EH (cell line): ENCODE measurements at regions not wholly inside any gene's neighbourhood (a gene's known extent, or its start where the extent isn't known, plus 50 kb on each side); places are given as distances from the start of the nearest gene placed in this dataset.

ENCODE experiments used
- DNase-seq: peaks from one replicate; pipeline ENCODE4 v3.0.0-alpha.2; 2015; ENCODE audit warnings: low read depth

DNA sequence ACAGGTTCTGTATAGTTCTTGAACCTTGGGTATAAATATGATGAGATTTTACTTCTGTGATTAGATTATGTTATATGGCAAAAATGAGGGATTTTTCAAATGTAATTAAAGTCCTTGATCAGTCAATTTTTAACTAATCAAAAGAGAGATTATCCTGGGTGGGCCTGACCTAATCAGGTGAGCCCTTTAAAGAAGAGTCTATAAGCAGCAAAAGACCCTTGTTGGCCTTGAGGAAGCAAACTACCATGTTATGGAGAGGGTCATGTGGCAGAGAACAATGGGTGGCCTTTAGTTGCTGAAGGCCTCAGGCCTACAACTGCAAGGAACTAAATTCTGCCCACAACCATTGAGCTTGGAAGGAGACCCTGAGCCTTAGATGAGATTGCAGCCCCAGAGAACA, 102.5 kb upstream of the RIPOR2 start:
- DNase-seq = no peak

DNA sequence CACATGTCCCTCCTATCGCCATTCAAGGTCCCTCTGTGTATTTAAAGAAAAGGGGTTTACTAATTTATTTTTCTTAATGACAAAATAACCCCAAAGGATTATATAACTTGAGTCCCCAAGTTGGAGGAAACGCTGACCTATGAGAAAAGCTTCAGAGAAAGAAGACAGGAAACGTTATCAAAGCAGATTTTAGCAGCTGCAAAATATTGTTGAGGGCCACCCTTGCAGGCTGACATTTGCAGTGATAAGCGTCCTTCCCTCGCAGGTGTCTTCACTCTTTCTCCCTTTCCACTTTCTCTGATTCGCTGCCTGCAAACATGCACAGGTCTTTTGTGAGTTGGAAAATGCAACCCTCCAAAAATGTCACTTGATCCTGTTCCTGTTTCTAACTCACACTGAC, 103.2 kb upstream of the RIPOR2 start:
- no peak for DNase-seq

DNA sequence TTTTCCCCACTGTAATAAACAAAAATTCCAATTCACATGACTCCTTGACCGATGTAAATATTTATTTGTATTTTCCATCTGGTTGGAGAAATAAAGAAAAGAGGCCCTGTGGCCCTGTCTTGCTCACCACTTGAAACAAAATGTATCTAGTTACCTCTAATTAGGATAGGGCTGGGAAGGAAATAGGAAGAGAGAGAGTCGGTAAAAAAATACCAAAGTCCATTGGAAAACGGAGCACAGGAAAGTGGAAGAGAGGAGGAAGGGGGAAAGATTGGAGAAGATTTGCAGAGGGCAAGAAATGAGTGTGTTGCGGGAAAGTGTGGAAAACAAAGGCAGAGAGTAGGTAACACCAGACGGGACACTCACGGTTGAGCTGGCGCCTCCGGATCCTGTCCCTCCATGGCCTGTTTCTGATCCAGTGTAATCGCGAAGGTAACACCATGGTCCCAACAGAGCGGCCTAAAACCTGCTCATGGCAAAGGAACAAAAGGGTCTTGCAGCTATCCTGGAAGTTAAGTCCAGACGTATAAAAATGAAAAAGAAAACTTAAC, 105.8 kb upstream of the RIPOR2 start:
- DNase-seq = no peak

DNA sequence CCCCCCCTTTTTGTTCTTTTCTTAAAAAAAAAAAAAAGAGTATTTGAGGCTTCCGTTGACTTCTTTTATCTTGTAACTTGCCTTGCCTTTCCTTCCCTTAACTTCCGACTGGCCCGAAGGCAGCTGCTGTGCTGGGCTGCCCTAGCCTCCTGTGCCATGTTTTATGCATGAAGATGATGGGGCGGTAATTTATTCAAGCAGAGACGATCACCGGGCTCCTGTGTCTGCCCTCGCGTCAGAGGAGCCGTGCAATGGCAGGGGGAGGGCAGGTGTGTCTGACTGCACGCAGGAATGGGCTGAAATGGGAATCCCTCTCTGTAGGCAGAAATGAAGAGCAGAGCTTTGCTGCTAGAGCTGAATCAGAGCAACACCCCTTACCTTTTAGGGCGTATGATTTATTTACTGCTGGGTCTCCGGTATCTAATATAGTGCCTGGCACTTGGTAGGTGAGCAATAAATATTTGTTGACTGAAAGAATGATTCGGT, 106.3 kb upstream of the RIPOR2 start:
- DNase-seq = no peak

DNA sequence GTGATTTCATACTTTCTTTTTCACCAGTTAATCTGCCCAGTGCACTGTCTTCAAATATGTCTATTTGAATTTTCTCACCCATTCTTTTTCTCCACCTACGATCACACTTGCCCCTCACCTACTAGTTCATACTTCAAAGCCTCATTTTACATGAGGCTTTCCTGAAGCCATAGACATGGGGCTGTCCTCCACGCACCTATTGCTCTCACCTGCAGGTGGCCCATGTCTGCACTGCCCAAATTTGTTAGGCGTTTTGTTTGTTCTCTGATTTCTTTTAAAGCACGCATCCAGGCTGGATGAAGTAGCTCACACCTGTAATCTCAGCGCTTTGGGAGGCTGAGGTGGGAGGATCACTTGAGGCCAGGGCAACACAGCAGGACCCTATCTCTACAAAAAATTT, 106.8 kb upstream of the RIPOR2 start:
- no peak for DNase-seq

DNA sequence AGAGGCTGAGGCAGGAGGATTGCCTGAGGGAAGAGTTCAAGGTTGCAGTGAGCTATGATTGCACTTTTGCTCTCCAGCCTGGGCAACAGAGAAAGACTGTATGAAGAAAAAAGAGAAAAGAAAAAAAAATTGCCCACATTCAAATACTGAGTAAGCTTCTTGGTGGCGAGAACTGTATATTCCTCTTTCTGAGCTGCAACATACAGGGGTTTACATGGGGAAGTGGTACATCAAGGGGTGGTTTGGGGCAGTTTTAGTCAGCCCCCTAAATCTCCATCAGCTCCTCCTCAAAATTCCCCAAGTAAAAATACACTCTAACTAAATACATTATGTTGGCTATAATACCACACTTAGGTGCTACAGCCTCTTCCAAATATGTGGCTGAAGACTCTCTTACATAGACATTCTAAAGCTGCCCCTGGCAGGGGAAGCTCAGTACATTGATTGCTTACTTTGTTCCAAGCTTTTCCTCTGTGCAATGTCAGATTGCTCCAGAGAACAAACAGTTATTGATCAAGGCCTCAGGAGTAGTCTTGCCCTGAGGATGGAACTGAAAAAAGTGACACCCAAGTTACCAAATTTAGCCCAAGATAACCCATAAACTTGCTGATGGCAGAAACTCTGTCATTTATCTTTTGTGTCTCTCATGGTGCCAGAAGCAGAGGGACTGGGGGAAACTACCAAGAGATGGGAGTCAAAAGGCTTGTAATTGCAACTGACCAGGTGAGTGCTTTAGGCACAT, 107.4 kb upstream of the RIPOR2 start:
- no peak for DNase-seq

DNA sequence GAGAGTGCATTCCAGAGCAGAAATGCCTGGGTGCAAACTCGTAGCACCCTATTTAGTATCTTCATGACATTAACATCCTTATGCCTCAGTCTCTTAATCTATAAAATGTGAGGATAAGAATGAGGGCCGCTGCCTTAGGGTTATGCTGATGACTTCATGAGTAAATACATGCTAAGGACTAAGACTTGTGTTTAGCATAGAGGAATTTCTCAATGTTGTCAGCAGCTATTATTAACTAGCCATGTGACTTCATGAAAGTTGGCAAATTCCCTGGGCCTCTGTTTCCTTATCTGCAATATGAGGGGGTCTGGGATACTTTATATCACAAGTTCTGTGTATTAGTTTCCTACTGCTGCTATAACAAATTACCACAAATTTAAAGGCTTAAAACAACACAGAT, 108.1 kb upstream of the RIPOR2 start:
- DNase-seq = no peak

DNA sequence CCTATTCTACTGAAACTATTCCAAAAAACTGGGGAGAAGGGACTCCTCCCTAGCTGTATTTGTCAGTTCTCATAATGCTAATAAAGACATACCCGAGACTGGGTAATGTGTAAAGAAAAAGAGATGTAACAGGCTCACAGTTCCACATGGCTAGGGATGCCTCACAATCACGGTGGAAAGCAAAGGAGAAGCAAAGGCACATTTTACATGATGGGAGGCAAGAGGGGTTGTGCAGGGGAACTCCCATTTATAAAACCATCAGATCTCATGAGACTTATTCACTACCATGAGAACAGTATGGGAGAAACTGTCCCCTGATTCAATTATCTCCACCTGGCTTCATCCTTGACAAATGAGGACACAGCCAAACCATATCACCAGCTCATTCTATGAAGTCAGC, 111.2 kb upstream of the RIPOR2 start:
- no peak for DNase-seq

DNA sequence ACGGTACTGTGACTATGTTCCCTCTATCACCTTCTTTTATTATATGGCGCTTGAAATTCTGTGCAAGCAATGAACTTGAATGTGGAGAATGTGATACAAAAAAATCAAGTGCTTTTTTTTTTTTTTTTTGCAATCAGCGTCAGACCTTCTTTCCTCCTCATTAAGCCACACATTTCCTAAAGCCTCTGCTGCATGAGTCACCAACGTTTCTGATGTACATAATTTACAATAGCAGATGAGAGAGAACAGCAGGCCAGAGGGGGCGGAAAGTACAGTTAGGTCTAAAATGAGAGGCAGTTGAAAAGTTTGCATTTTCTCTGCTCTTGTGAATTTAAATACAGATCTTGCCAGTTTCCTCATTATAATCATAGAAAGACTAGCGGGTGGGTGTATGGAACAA, 114.6 kb upstream of the RIPOR2 start:
- DNase-seq = peak; percentile 93

DNA sequence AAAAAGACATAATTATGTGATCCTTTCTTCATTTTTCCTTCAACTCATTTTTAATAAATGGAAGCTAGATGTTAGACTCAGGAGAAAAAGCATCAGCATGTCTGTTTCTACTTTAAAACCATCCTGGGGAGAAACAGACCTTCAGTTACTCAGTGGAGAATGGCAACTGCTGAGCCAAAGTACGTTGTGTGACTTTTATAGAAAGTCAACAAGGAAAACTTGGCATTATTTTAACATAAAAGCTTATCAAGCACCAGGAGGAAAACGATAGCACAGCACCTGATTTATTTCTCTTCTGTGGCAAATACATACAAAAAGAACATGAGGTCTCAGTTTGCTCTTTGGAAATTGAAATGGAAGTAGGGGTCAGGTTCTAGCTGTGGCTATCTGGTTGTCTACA, 115.3 kb upstream of the RIPOR2 start:
- no peak for DNase-seq

DNA sequence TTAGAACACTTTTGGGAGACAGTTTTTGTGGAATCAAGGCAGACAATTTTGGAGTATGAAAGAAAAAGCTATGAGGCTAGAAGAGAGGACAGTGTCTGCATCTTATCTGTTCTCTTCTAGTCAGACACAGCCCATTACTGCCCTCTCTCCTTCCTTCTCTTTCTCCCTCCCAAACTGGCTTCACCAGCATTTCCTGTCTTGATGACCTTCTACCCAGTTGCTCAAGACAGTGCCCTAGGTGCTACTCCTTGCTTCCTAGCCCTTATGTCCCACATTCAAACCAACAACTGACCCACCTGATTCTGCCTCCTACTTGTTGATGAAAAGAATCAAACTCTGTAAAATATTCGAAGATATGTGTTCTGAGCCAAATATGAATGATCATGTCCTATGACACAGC, 116.4 kb upstream of the RIPOR2 start:
- DNase-seq = peak; percentile 32

DNA sequence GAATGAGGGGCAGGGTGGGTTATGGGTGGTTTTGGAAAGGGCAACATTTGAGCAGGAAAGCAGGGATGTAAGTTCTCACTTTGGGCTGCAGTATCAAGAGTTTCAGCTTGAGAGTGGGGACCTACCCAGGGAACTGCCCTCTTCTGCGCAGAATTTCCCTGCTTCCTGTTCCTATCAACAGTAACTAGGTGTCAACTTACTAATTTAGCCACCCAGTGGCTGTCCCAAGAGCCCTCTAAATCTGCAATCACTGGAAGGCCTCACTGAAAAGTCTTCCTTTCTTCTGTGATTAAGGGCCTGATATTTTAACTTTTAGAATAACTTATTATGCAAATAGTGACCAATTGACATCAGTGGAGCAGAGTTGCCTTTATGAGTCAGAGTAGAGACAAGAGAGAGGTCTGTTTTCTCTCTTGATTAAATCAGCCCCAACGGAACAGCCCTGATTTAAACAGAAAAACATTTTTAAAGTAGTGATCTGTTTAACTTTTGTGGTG, 118.2 kb upstream of the RIPOR2 start:
- DNase-seq = peak; percentile 91

DNA sequence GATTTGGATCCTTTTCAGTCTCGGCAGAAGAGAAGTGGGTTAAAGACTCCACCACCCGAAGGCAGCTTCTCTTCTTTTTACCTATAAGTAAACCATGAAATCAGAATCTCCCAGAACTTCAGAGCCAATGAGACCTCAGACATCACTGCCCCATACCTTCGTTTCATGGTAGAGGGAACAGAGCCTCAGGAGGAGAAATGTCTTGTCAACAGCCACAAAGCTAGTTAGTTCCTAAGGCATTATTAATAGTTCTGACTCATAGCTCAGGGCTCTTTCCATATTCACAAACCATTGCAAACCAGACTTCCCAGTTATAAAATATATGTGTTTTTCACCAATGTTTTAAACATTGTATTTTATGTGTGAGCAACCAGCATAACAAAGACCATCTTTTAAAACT, 118.7 kb upstream of the RIPOR2 start:
- peak; percentile 91 for DNase-seq

DNA sequence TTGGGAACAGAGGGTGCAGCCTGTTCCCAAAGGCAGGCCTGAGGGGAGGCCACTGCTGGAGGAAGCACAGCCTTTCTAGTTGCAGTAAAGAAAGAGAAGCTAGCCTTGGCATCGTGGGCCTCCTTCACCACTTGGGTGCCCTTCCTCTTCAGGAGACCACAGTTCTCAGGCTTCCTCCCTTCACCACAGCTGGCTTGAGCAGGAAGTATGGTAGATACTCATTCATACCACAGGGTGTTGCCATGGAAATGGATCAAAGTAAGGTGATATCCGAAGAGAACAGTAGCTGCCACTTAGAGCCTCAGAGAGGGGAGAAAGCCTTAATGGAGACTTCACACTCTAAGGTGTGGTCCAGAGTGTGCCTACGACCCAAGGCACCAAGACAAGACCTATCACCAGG, 120.4 kb upstream of the RIPOR2 start:
- DNase-seq = no peak

DNA sequence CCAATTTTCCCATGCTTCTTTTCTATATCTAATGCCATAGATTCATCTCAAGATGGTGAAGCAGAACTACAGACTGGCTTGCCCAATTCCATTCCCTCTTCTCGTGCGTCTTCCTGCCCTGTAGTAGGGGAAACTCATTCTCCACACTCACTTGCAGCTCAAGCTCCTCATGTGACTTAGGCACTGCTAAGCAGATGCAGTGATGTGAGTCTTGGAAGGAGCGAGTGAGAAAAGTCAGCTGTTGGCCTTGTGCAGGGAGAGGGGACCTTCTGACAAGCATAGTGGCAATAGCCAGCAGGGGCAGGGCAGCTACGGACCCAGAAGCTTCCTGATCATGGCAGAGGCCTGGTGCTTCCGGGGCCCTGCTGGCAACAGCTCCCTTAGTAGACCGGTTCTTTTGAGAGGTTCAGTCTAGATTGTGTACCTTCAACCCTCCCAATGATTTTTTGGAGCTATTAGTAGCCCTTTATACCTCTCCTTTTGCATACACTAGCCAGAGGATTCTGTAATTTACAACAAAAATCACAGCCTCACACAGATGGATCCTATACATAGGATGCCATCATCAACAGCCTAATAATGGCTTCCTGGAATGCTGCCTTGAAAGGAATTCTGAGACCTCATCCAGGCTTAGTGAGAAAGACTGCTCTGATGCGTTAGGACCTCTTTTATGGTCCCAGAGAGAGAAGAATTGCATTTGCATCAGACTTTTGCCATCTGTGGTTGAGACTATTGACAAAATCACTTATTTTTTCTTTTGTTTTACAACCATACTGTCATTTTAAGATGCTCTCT, 121.5 kb upstream of the RIPOR2 start:
- DNase-seq = peak; percentile 50

DNA sequence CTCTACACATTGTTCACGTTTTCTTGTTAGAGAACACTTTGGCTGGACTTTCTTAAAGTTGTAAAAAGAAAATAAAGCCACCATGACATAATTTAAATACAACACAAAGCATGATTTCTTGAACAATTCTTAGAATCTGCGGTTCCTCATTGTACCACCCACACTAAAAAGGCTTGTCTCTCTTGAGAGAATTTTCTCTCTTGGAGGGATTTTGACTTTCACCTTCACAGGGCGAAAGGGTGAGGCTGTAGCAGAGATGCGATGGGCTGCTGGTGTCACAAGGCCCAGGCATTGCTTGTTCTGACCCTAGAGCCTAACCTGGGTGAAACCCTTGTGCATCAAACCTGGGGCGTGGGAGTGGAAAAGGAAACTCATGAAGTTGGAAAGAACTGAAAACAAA, 122.7 kb upstream of the RIPOR2 start:
- DNase-seq = no peak

DNA sequence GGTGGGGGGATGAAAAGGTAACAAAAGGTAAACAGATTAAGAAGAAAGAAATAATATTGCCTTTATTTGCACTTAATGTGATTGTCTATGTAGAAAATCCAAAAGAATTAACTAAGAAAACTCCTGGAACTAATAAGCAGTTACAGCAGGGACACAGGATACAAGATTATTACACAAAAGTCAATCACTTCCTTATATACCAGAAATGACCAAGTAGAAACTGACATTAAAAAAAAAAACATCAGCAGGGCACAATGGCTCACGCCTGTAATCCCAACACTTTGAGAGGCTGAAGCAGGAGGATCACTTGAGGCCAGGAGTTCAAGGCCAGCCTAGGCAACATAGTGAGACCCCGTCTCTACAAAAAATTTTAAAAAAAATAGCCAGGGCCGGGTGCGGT, 123.2 kb upstream of the RIPOR2 start:
- no peak for DNase-seq

DNA sequence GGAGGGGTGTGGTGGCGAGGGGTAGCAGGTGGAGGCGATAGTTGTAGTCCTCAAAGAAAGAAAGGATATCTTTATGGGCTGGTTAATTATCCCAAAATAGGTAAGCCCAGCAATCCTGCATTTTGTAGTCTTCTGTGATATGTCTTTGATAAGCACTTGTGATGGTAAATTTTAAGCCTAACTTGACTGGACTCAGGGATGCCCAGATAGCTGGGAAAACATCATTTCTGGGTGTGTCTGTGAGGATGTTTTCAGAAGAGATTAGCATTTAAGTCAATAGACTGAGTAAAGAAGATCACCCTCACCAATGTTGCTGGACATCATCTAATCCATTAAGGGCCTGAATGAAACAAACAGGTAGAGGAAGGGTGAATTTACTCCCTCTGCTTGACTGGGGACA, 124.8 kb upstream of the RIPOR2 start:
- no peak for DNase-seq

DNA sequence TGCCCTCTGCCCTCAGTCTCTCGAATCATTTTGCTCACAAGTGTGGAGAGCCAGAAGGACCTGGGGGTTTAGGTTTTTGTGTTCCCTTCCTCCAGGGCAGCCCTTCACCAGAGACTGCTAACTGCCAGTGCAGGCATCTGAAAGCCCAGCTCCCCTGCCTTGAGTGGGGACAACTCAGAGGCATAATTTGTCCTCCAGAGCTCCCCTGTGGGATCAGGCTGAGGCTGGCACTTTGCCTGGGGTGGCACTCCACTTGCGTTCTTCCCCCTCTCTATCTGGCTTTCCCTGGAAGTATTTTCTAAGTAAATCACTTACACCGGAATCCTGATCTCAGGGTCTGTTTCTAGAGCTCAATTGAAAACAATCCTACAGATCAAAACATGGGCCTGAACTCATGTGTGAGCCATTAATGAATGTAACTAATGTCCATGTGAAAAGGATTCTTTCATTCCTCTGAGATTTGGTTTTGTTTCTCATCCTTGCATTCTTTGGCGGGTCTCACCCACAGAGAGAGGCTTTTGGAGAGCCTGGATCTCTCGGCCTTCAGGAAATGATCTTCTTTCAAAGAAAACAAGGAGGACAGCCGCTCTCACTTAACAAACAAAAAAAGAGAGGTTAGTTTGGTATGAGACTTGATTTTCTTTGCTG, 125.7 kb upstream of the RIPOR2 start:
- DNase-seq = peak; percentile 78

DNA sequence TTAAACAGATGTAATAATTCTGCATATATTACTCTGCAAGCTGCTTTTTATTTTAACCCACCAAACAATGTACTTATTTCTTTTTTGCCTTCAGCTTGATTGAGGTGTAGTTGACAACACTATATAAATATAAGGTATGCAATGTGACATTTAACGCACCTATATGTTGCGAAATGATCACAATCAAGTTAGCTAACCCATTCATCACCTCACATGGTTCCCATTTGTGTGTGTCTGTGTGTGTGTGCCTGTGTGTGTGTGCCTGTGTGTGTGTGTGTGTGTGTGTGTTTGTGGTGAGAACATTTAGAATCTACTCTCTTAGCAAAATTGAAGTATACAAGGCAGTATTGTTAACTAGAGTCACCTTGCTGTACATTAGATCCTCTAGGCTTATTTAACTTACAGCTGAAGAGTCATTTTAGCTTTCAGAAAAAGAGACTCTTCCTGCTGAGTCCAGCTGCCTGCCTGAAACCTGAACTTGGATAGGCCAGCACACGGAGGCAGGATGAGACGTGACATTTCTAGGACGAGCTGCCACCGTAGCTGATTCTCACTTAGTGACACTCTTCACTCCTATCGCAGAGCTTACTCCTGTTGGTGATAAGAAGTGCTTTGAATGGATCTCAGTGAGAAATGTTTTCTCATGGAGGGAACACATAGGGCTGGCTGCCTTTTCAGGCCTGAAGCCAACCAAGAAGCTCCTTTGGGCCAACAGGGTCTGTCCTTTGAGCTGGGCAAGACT, 126.5 kb upstream of the RIPOR2 start:
- no peak for DNase-seq

DNA sequence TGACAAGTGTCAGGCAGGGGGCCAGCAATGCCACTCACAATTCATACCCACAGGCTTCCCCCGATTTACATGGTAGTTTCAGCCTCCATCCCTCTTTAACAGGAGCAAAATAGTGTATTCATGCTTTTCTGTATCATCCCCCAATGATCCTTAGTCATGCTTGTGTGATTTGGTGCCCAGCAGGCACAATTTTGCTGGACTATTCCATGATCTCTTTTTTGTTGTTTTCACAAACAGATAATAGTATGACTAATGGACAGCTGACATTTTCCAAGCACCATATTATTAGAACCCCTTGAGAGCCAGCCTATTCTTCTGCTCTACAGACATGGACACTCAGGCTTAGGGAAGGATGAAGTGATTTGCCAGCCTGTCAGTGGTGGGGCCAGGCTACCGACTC, 128.2 kb upstream of the RIPOR2 start:
- peak; percentile 32 for DNase-seq

DNA sequence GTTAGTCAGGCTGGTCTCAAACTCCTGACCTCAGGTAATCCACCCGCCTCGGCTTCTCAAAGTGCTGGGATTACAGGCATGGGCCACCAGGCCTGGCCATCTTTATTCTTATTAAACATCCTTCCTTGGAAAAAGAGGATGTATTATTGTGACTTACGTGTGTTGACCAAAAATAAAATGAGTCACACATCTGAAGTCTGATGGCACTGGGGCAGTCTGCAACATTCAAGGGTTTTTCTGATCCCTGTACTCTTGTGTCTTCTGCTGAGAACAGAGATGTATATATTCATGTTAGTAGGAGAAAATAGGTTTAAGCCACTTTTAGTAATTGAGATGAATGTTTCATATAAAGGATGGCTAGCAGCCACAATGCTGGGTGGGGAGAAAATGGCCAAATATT, 129.9 kb upstream of the RIPOR2 start:
- DNase-seq = no peak
